ENCODE measurements at regions not wholly inside any gene's neighbourhood (a gene's known extent, or its start where the extent isn't known, plus 50 kb on each side); places are given as distances from the start of the nearest gene placed in this dataset.

DNA sequence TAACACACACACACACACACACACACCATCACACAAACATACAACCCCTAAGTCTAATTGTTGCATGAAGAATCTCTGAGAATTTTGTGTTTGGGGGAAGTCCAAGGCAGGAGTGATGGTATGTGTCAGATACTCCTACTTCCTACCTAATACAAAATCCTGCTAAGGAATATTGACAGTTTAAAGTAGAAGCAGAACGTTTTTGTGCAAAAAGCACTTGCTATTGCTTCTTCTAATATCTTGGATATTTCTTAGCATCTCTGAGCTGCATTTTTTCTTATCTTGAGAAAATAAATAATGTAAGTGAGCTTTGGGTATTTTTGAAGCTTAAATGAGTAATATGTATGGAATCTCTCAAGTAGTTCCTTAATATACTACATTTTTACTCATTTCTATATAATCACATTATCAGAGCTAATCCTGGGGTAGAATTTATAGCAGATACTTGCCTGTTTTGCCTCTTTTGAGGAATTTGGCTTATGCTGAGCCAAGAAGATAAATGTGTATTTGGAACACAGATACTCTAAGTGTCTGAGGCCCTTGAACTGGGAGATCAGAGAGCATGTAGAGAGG, 212.3 kb downstream of the DKK1 start:
- no peak overlapping the region for H3K27ac Mint-ChIP-seq
- POLR2A ChIA-PET: no interaction called here
- H3K4me3 ChIP-seq (ENCODE audit: low read length): no peak overlapping the region
- CTCF ChIA-PET: no interaction called here
- H3K27me3 Mint-ChIP-seq: no peaks in the 10 kb centered on the region
- no peaks in the 10 kb centered on the region for H3K9me3 ChIP-seq (ENCODE audit: control insufficient read depth in 2 of 3, low read length in 3 of 3)
- H3K9me3 Mint-ChIP-seq: peaks cover 0 to 14% (median 4%) of the 10 kb centered on the region in 11 donors
- DNase-seq (no peak), ATAC-seq (no peak)
- H3K36me3 ChIP-seq (ENCODE audit: control insufficient read depth in 2 of 3, insufficient read depth in 3 of 3, low read length in 3 of 3): no peaks in the 10 kb centered on the region
- H3K36me3 Mint-ChIP-seq: peaks cover 0 to 5% (median 0%) of the 10 kb centered on the region in 5 donors
- intact Hi-C loops (cut with micrococcal nuclease): no loop called here
- no peaks in the 10 kb centered on the region for H3K27me3 ChIP-seq (ENCODE audit: control insufficient read depth in 2 of 2, insufficient read depth in 2 of 2, low read length in 2 of 2)
- no peaks in the 10 kb centered on the region for H3K4me1 ChIP-seq (ENCODE audit: control insufficient read depth in 2 of 2, insufficient read depth in 2 of 2, low read length in 2 of 2)
- H3K27ac ChIP-seq (ENCODE audit: low read depth, low read length): no peak overlapping the region
- no peak overlapping the region for H3K4me3 Mint-ChIP-seq
- no peaks in the 10 kb centered on the region for H3K4me1 Mint-ChIP-seq

DNA sequence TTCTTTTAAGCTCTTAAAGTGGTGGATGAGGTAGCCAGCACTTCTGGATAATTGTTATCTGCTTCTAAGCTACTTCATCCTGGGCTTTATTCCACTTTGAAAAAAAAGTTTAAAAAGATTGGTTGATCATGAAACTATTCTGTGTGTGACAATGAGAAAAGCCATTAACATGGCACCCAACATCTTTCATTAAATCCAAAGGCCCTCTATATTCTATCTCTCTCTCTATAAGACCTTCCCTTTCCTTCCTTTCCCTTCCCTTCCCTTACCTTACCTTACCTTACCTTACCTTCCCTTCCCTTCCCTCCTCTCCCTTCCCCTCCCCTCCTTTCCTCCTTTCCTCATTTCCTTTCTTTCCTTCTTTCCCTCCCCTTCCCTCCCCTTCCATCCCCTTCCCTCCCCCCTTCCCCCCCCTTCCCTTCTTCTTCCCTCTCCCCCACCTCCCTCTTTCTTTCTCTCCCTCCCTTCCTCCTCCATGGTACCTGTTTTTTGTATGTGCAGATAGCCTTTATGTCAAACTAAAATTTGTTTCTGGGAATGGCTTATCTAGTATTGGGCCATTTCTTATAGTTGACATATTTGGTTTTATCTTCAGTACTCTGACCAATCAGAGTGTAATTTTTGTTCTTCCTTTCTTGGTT, 218.7 kb downstream of the DKK1 start:
- Histone ChIP-seq H3K9me3 (ENCODE audit: control insufficient read depth in 2 of 3, low read length in 3 of 3) (no peaks in the 10 kb centered on the region), H3K4me3 (ENCODE audit: low read length) (no peak overlapping the region), H3K27me3 (ENCODE audit: control insufficient read depth in 2 of 2, insufficient read depth in 2 of 2, low read length in 2 of 2) (no peaks in the 10 kb centered on the region), H3K4me1 (ENCODE audit: control insufficient read depth in 2 of 2, insufficient read depth in 2 of 2, low read length in 2 of 2) (no peaks in the 10 kb centered on the region), H3K36me3 (ENCODE audit: control insufficient read depth in 2 of 3, insufficient read depth in 3 of 3, low read length in 3 of 3) (no peaks in the 10 kb centered on the region), H3K27ac (ENCODE audit: low read depth, low read length) (no peak overlapping the region)
- Mint-ChIP-seq H3K4me3 (no peak overlapping the region), H3K27me3 (no peaks in the 10 kb centered on the region), H3K4me1 (no peaks in the 10 kb centered on the region), H3K36me3 (peaks cover 0 to 5% (median 0%) of the 10 kb centered on the region in 5 donors), H3K27ac (no peak overlapping the region), H3K9me3 (peaks cover 0 to 23% (median 5%) of the 10 kb centered on the region in 11 donors)
- ChIA-PET CTCF (no interaction called here), POLR2A (no interaction called here)
- intact Hi-C loops (cut with micrococcal nuclease): no loop called here
- DNase-seq (no peak), ATAC-seq (no peak)

DNA sequence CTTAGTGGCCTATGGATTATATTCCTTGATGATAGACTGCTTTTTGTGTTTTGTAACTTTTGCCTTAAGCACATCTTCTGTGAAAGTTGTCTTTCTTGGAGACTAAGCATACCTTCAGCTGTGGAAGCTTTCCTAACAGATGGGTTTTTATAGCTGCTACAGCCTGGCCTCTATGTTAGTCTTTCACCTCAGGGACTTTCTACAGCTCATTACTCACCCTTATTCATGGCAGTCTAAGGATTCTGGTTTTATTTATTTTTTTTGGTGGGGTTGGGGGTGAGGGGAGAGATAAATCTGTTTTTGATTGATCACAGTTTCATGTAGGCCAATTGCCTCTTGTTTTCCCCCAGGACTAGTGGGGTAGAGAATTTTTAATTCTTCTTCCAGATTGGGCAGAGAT, 219.9 kb downstream of the DKK1 start:
- no peaks in the 10 kb centered on the region for H3K9me3 ChIP-seq (ENCODE audit: control insufficient read depth in 2 of 3, low read length in 3 of 3)
- ChIA-PET POLR2A (no interaction called here), CTCF (no interaction called here)
- H3K27me3 ChIP-seq (ENCODE audit: control insufficient read depth in 2 of 2, insufficient read depth in 2 of 2, low read length in 2 of 2): no peaks in the 10 kb centered on the region
- ATAC-seq: no peak
- peaks cover 0 to 22% (median 5%) of the 10 kb centered on the region in 11 donors for H3K9me3 Mint-ChIP-seq
- no peak overlapping the region for H3K27ac ChIP-seq (ENCODE audit: low read depth, low read length)
- no peaks in the 10 kb centered on the region for H3K27me3 Mint-ChIP-seq
- no peaks in the 10 kb centered on the region for H3K36me3 ChIP-seq (ENCODE audit: control insufficient read depth in 2 of 3, insufficient read depth in 3 of 3, low read length in 3 of 3)
- peaks cover 0 to 5% (median 0%) of the 10 kb centered on the region in 5 donors for H3K36me3 Mint-ChIP-seq
- H3K4me1 ChIP-seq (ENCODE audit: control insufficient read depth in 2 of 2, insufficient read depth in 2 of 2, low read length in 2 of 2): no peaks in the 10 kb centered on the region
- intact Hi-C loops (cut with micrococcal nuclease): no loop called here
- H3K4me3 ChIP-seq (ENCODE audit: low read length): no peak overlapping the region
- no peaks in the 10 kb centered on the region for H3K4me1 Mint-ChIP-seq
- H3K27ac Mint-ChIP-seq: no peak overlapping the region
- DNase-seq: no peak
- H3K4me3 Mint-ChIP-seq: no peak overlapping the region

- Histone ChIP-seq H3K9me3 (ENCODE audit: control insufficient read depth in 2 of 3, low read length in 3 of 3) (no peaks in the 10 kb centered on the region), H3K27ac (ENCODE audit: low read depth, low read length) (no peak overlapping the region), H3K4me1 (ENCODE audit: control insufficient read depth in 2 of 2, insufficient read depth in 2 of 2, low read length in 2 of 2) (no peaks in the 10 kb centered on the region), H3K27me3 (ENCODE audit: control insufficient read depth in 2 of 2, insufficient read depth in 2 of 2, low read length in 2 of 2) (no peaks in the 10 kb centered on the region), H3K4me3 (ENCODE audit: low read length) (no peak overlapping the region), H3K36me3 (ENCODE audit: control insufficient read depth in 2 of 3, insufficient read depth in 3 of 3, low read length in 3 of 3) (no peaks in the 10 kb centered on the region)
- Mint-ChIP-seq H3K36me3 (no peaks in the 10 kb centered on the region), H3K4me3 (no peak overlapping the region), H3K9me3 (peaks cover 0 to 24% (median 3%) of the 10 kb centered on the region in 11 donors), H3K27me3 (no peaks in the 10 kb centered on the region), H3K4me1 (no peaks in the 10 kb centered on the region), H3K27ac (no peak overlapping the region)
- intact Hi-C loops (cut with micrococcal nuclease): no loop called here
- ATAC-seq (no peak), DNase-seq (no peak)
- ChIA-PET POLR2A (no interaction called here), CTCF (no interaction called here)
Observed at GRCh38 chr10:52539463-52539862, 225.4 kb downstream of the DKK1 start.

GRCh38 chr10:52540479-52540984, 226.5 kb downstream of the DKK1 start:
- H3K27ac Mint-ChIP-seq: no peak overlapping the region
- H3K4me3 Mint-ChIP-seq: no peak overlapping the region
- Histone ChIP-seq H3K27me3 (ENCODE audit: control insufficient read depth in 2 of 2, insufficient read depth in 2 of 2, low read length in 2 of 2) (no peaks in the 10 kb centered on the region), H3K36me3 (ENCODE audit: control insufficient read depth in 2 of 3, insufficient read depth in 3 of 3, low read length in 3 of 3) (no peaks in the 10 kb centered on the region), H3K4me3 (ENCODE audit: low read length) (no peak overlapping the region), H3K27ac (ENCODE audit: low read depth, low read length) (no peak overlapping the region), H3K4me1 (ENCODE audit: control insufficient read depth in 2 of 2, insufficient read depth in 2 of 2, low read length in 2 of 2) (no peaks in the 10 kb centered on the region), H3K9me3 (ENCODE audit: control insufficient read depth in 2 of 3, low read length in 3 of 3) (no peaks in the 10 kb centered on the region)
- H3K4me1 Mint-ChIP-seq: no peaks in the 10 kb centered on the region
- H3K27me3 Mint-ChIP-seq: no peaks in the 10 kb centered on the region
- no peak for ATAC-seq
- CTCF ChIA-PET: interaction anchor here (0.6 kb wide), 1 partner anchor 109 kb away, joined by 3 read pairs; no protein-coding TSS in a partner anchor
- no peaks in the 10 kb centered on the region for H3K36me3 Mint-ChIP-seq
- intact Hi-C loops (cut with micrococcal nuclease): no loop called here
- peaks cover 0 to 25% (median 3%) of the 10 kb centered on the region in 11 donors for H3K9me3 Mint-ChIP-seq
- DNase-seq: no peak
- POLR2A ChIA-PET: interaction anchor here (0.6 kb wide), 1 partner anchor 60 kb away, joined by 4 read pairs; no protein-coding TSS in a partner anchor

DNA sequence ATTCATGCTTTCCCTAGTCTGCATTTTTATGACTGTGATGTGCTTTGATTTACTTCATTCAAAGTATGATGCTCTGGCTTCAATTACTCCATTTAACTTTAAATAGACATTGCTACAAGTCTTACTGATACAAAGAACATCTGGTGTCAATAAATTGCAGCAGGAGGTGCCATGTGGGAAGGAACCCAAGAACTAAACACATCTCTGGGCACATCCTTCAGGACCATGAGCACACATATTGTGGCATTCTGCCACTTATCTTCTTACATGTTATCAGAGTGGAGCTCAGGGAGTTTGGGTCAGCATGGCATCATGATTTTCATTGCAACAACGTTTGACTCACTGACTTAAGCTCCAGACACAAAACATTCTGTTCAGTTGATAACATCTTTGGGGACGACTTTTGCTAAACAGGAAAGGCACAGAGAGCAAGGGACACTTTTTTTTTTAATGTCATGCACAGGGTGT, 227.0 kb downstream of the DKK1 start:
- no peaks in the 10 kb centered on the region for H3K9me3 ChIP-seq (ENCODE audit: control insufficient read depth in 2 of 3, low read length in 3 of 3)
- Mint-ChIP-seq H3K9me3 (peaks cover 0 to 22% (median 3%) of the 10 kb centered on the region in 11 donors), H3K27me3 (no peaks in the 10 kb centered on the region), H3K36me3 (no peaks in the 10 kb centered on the region), H3K4me3 (no peak overlapping the region), H3K27ac (no peak overlapping the region), H3K4me1 (no peaks in the 10 kb centered on the region)
- no peak overlapping the region for H3K4me3 ChIP-seq (ENCODE audit: low read length)
- no peaks in the 10 kb centered on the region for H3K4me1 ChIP-seq (ENCODE audit: control insufficient read depth in 2 of 2, insufficient read depth in 2 of 2, low read length in 2 of 2)
- CTCF ChIA-PET: interaction anchor here (0.6 kb wide), 1 partner anchor 110 kb away, joined by 3 read pairs; no protein-coding TSS in a partner anchor
- intact Hi-C loops (cut with micrococcal nuclease): no loop called here
- ATAC-seq: no peak
- POLR2A ChIA-PET: no interaction called here
- H3K27ac ChIP-seq (ENCODE audit: low read depth, low read length): no peak overlapping the region
- no peaks in the 10 kb centered on the region for H3K36me3 ChIP-seq (ENCODE audit: control insufficient read depth in 2 of 3, insufficient read depth in 3 of 3, low read length in 3 of 3)
- no peaks in the 10 kb centered on the region for H3K27me3 ChIP-seq (ENCODE audit: control insufficient read depth in 2 of 2, insufficient read depth in 2 of 2, low read length in 2 of 2)
- DNase-seq: no peak

DNA sequence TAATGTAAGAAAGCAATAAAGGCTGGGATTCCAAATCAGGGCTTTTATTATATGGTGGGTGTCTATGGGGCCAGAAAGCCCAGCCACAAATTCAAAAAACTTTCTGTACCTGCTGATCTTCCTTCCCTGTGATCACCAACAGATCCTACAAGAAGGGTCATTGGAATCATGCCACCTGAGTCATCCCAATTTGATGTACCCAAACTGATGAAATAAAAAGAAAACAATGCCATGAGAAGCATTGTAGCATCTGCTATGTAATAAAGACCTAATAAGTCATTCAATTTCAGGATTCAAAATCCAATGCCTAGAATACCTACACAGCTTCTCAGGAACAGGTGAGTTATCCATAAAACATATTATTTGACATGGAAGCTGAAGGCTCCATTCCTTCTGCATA, 228.8 kb downstream of the DKK1 start:
- Mint-ChIP-seq H3K4me3 (no peak overlapping the region), H3K27ac (no peak overlapping the region), H3K9me3 (peaks cover 0 to 13% (median 4%) of the 10 kb centered on the region in 11 donors), H3K27me3 (no peaks in the 10 kb centered on the region), H3K36me3 (no peaks in the 10 kb centered on the region), H3K4me1 (no peaks in the 10 kb centered on the region)
- no peak for DNase-seq
- H3K4me1 ChIP-seq (ENCODE audit: control insufficient read depth in 2 of 2, insufficient read depth in 2 of 2, low read length in 2 of 2): no peaks in the 10 kb centered on the region
- ATAC-seq: no peak
- no peak overlapping the region for H3K4me3 ChIP-seq (ENCODE audit: low read length)
- intact Hi-C loops (cut with micrococcal nuclease): no loop called here
- no peaks in the 10 kb centered on the region for H3K27me3 ChIP-seq (ENCODE audit: control insufficient read depth in 2 of 2, insufficient read depth in 2 of 2, low read length in 2 of 2)
- ChIA-PET POLR2A (no interaction called here), CTCF (no interaction called here)
- H3K9me3 ChIP-seq (ENCODE audit: control insufficient read depth in 2 of 3, low read length in 3 of 3): no peaks in the 10 kb centered on the region
- no peak overlapping the region for H3K27ac ChIP-seq (ENCODE audit: low read depth, low read length)
- no peaks in the 10 kb centered on the region for H3K36me3 ChIP-seq (ENCODE audit: control insufficient read depth in 2 of 3, insufficient read depth in 3 of 3, low read length in 3 of 3)
